Liver (tissue), 8 donors: ENCODE measurements at regions not wholly inside any gene's neighbourhood (a gene's known extent, or its start where the extent isn't known, plus 50 kb on each side); places are given as distances from the start of the nearest gene placed in this dataset.

Source experiments
- DNase-seq: peaks from one replicate; pipeline ENCODE4 v3.0.0-alpha.2; 2017; ENCODE audit warnings: low spot score
- H3K27ac ChIP-seq, 2 donors: one replicate each; pipeline ENCODE4 v1.7.0; 2013; ENCODE audit warnings: inconsistent platforms in 2 of 2, low read length in 2 of 2, control low read depth in 1 of 2, low read depth in 1 of 2, mild to moderate bottlenecking in 1 of 2
- H3K27me3 ChIP-seq, 4 donors: one replicate each; pipeline versions ENCODE4 v1.6.1 to v1.7.0; 2013; ENCODE audit warnings: low read length in 3 of 4, inconsistent platforms in 1 of 4, mild to moderate bottlenecking in 1 of 4, moderate library complexity in 1 of 4; ENCODE audit not compliant: control insufficient read depth in 4 of 4, insufficient read depth in 4 of 4
- H3K36me3 ChIP-seq, 4 donors: one replicate each; pipeline versions ENCODE4 v1.6.1 to v1.7.0; 2013; ENCODE audit warnings: low read length in 3 of 4, mild to moderate bottlenecking in 3 of 4, low read depth in 1 of 4, moderate library complexity in 1 of 4; ENCODE audit not compliant: control insufficient read depth in 4 of 4, insufficient read depth in 3 of 4
- H3K4me1 ChIP-seq, 4 donors: one replicate each; pipeline versions ENCODE4 v1.6.1 to v1.7.0; 2013; ENCODE audit warnings: low read length in 3 of 4, mild to moderate bottlenecking in 3 of 4, moderate library complexity in 1 of 4; ENCODE audit not compliant: control insufficient read depth in 4 of 4, insufficient read depth in 4 of 4
- H3K4me3 ChIP-seq, 3 donors: one replicate each; pipeline versions ENCODE4 v1.6.1 to v1.7.0; 2013; ENCODE audit warnings: low read length in 3 of 3, control low read depth in 1 of 3, low read depth in 1 of 3, mild to moderate bottlenecking in 1 of 3
- H3K9ac ChIP-seq, 2 donors: one replicate each; pipeline ENCODE4 v1.7.0; 2013; ENCODE audit warnings: low read length in 2 of 2, mild to moderate bottlenecking in 2 of 2, moderate library complexity in 2 of 2, control low read depth in 1 of 2, low read depth in 1 of 2
- H3K9me3 ChIP-seq, 4 donors: one replicate each; pipeline versions ENCODE4 v1.6.1 to v1.7.0; 2013; ENCODE audit warnings: low read length in 3 of 4; ENCODE audit not compliant: control insufficient read depth in 4 of 4
- CTCF ChIP-seq: fragments of 150-350 bp; IDR thresholded peaks from 2 replicates; pipeline ENCODE4 v1.5.1; 2017; ENCODE audit warnings: improper control_type of control experiment, low read depth, low read length; ENCODE audit not compliant: missing input control
- EGR1 ChIP-seq, 2 donors: IDR thresholded peaks; 2 replicates each; pipeline ENCODE4 v1.6.1; 2016 to 2018; ENCODE audit warnings: antibody characterized with exemption in 2 of 2, low read depth in 2 of 2
- FOXA1 ChIP-seq: IDR thresholded peaks from 2 replicates; pipeline ENCODE4 v1.6.1; 2016; ENCODE audit warnings: antibody characterized with exemption
- FOXA2 ChIP-seq: IDR thresholded peaks from 2 replicates; pipeline ENCODE4 v1.6.1; 2016; ENCODE audit warnings: antibody characterized with exemption
- GABPA ChIP-seq, 2 donors: IDR thresholded peaks in 1 of 2; conservative IDR thresholded peaks in 1 of 2; 2 replicates each; pipeline ENCODE4 v1.6.1; 2016; ENCODE audit warnings: antibody characterized with exemption in 2 of 2, mild to moderate bottlenecking in 1 of 2, moderate library complexity in 1 of 2
- HNF4A ChIP-seq, 2 donors: conservative IDR thresholded peaks; 2 replicates each; pipeline ENCODE4 v1.6.1; 2016; ENCODE audit warnings: antibody characterized with exemption in 2 of 2, mild to moderate bottlenecking in 2 of 2
- HNF4G ChIP-seq: IDR thresholded peaks from 2 replicates; pipeline ENCODE4 v1.6.1; 2016; ENCODE audit warnings: antibody characterized with exemption
- JUND ChIP-seq, 2 donors: IDR thresholded peaks; 2 replicates each; pipeline ENCODE4 v1.6.1; 2016; ENCODE audit warnings: antibody characterized with exemption in 2 of 2
- NR2F2 ChIP-seq: IDR thresholded peaks from 2 replicates; pipeline ENCODE4 v1.6.1; 2016; ENCODE audit warnings: antibody characterized with exemption
- RAD21 ChIP-seq, 2 donors: IDR thresholded peaks; 2 replicates each; pipeline ENCODE4 v1.6.1; 2016; ENCODE audit warnings: antibody characterized with exemption in 2 of 2, mild to moderate bottlenecking in 2 of 2
- RXRA ChIP-seq, 2 donors: IDR thresholded peaks; 2 replicates each; pipeline ENCODE4 v1.6.1; 2017 to 2018; ENCODE audit warnings: antibody characterized with exemption in 2 of 2, mild to moderate bottlenecking in 1 of 2
- SP1 ChIP-seq: IDR thresholded peaks from 2 replicates; pipeline ENCODE4 v1.6.1; 2018; ENCODE audit warnings: antibody characterized with exemption, mild to moderate bottlenecking
- TAF1 ChIP-seq: conservative IDR thresholded peaks from 2 replicates; pipeline ENCODE4 v1.6.1; 2016; ENCODE audit warnings: antibody characterized with exemption, mild to moderate bottlenecking
- YY1 ChIP-seq: IDR thresholded peaks from 2 replicates; pipeline ENCODE4 v1.6.1; 2016; ENCODE audit warnings: antibody characterized with exemption, mild to moderate bottlenecking
- ZBTB33 ChIP-seq: IDR thresholded peaks from 2 replicates; pipeline ENCODE4 v1.6.1; 2016; ENCODE audit warnings: antibody characterized with exemption
- WGBS: extraction: QIAGEN DNeasy Blood & Tissue Kit; methylation state at CpG from one replicate; pipeline ENCODE4 v1.1.7; 2013; 5-methylcytosine and 5-hydroxymethylcytosine counted together
- TF ChIP-seq, protein P1 (sequence below): IDR thresholded peaks from 2 replicates; pipeline ENCODE4 v1.6.1; 2016; ENCODE audit warnings: antibody characterized with exemption
- TF ChIP-seq, protein P2 (sequence below): IDR thresholded peaks from 2 replicates; pipeline ENCODE4 v1.6.1; 2016; ENCODE audit warnings: antibody characterized with exemption, mild to moderate bottlenecking
- TF ChIP-seq, protein P3 (sequence below): IDR thresholded peaks from 2 replicates; pipeline ENCODE4 v1.6.1; 2016; ENCODE audit warnings: antibody characterized with exemption
- donor health status: healthy.
- donor health status: healthy.
- donor health status: healthy.
- donor health status: healthy.
- donor health status: healthy.

GRCh38 chr14:38731962-38732361, 371.1 kb downstream of the SEC23A start:
- H3K36me3 ChIP-seq: no peaks in the 10 kb centered on the region
- H3K27ac ChIP-seq: no peak overlapping the region
- no peak overlapping the region for H3K4me3 ChIP-seq
- TF ChIP-seq FOXA1 (no peak), GABPA (IDR thresholded peaks at IDR 0.05 in 1 of 2, conservative IDR thresholded peaks at IDR 0.05 in 1 of 2) (no peak), TAF1 (no peak), SP1 (no peak), CTCF (no peak), RAD21 (IDR thresholded peaks at IDR 0.05) (no peak), RXRA (IDR thresholded peaks at IDR 0.05) (no peak), HNF4G (no peak), HNF4A (conservative IDR thresholded peaks at IDR 0.05) (no peak), EGR1 (IDR thresholded peaks at IDR 0.05; ENCODE audit: low read depth in 2 of 2) (no peak), JUND (IDR thresholded peaks at IDR 0.05) (no peak), FOXA2 (no peak), NR2F2 (no peak), ZBTB33 (no peak)
- TF ChIP-seq, protein P1, sequence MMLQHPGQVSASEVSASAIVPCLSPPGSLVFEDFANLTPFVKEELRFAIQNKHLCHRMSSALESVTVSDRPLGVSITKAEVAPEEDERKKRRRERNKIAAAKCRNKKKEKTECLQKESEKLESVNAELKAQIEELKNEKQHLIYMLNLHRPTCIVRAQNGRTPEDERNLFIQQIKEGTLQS: no peak
- TF ChIP-seq, protein P2, sequence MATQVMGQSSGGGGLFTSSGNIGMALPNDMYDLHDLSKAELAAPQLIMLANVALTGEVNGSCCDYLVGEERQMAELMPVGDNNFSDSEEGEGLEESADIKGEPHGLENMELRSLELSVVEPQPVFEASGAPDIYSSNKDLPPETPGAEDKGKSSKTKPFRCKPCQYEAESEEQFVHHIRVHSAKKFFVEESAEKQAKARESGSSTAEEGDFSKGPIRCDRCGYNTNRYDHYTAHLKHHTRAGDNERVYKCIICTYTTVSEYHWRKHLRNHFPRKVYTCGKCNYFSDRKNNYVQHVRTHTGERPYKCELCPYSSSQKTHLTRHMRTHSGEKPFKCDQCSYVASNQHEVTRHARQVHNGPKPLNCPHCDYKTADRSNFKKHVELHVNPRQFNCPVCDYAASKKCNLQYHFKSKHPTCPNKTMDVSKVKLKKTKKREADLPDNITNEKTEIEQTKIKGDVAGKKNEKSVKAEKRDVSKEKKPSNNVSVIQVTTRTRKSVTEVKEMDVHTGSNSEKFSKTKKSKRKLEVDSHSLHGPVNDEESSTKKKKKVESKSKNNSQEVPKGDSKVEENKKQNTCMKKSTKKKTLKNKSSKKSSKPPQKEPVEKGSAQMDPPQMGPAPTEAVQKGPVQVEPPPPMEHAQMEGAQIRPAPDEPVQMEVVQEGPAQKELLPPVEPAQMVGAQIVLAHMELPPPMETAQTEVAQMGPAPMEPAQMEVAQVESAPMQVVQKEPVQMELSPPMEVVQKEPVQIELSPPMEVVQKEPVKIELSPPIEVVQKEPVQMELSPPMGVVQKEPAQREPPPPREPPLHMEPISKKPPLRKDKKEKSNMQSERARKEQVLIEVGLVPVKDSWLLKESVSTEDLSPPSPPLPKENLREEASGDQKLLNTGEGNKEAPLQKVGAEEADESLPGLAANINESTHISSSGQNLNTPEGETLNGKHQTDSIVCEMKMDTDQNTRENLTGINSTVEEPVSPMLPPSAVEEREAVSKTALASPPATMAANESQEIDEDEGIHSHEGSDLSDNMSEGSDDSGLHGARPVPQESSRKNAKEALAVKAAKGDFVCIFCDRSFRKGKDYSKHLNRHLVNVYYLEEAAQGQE: no peak
- TF ChIP-seq, protein P3, sequence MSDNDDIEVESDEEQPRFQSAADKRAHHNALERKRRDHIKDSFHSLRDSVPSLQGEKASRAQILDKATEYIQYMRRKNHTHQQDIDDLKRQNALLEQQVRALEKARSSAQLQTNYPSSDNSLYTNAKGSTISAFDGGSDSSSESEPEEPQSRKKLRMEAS: no peak
- H3K4me1 ChIP-seq: no peaks in the 10 kb centered on the region
- no peaks in the 10 kb centered on the region for H3K27me3 ChIP-seq
- 65% methylated on average over 1 of the region's 1 CpG for WGBS
- H3K9ac ChIP-seq: no peak overlapping the region
- H3K9me3 ChIP-seq: peaks cover 0 to 2% (median 0%) of the 10 kb centered on the region in 4 donors
- DNase-seq: no peak

DNA sequence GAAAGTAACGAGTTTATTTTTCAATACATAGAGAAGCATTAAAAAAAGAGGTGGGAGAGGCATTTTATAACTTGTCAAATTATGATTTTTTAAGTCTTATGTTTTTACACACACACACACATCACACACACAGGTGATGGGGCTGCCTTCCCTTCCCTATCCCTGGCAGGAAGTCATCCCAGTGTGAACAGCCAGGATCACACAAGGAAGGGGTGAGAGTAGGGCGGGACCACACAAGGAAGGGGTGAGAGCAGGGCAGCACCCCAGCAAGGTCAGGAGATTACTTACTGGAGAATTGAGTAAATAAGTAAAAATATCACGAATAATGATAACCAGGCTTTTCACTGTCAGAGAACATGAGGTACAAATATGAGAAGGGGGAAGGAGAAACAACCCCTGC, 372.6 kb downstream of the SEC23A start:
- H3K4me1 ChIP-seq: no peaks in the 10 kb centered on the region
- no peaks in the 10 kb centered on the region for H3K36me3 ChIP-seq
- 70% methylated on average over 3 of the region's 3 CpGs for WGBS
- TF ChIP-seq SP1: no peak
- TF ChIP-seq TAF1: no peak
- TF ChIP-seq, protein P3: no peak
- no peak for TF ChIP-seq CTCF
- no peak for TF ChIP-seq YY1
- no peak for TF ChIP-seq JUND (IDR thresholded peaks at IDR 0.05)
- TF ChIP-seq, protein P1: no peak
- TF ChIP-seq FOXA1: no peak
- TF ChIP-seq EGR1 (IDR thresholded peaks at IDR 0.05; ENCODE audit: low read depth in 2 of 2): no peak
- TF ChIP-seq ZBTB33: no peak
- TF ChIP-seq HNF4G: no peak
- TF ChIP-seq RAD21 (IDR thresholded peaks at IDR 0.05): no peak
- TF ChIP-seq GABPA (IDR thresholded peaks at IDR 0.05 in 1 of 2, conservative IDR thresholded peaks at IDR 0.05 in 1 of 2): no peak
- no peak for TF ChIP-seq RXRA (IDR thresholded peaks at IDR 0.05)

More for the DNA sequence above, 372.6 kb downstream of the SEC23A start:
- Histone ChIP-seq H3K27ac (no peak overlapping the region), H3K9me3 (peaks cover 0 to 2% (median 0%) of the 10 kb centered on the region in 4 donors), H3K4me3 (no peak overlapping the region), H3K27me3 (no peaks in the 10 kb centered on the region), H3K9ac (no peak overlapping the region)
- DNase-seq: no peak
